ENCODE measurements at regions not wholly inside any gene's neighbourhood (a gene's known extent, or its start where the extent isn't known, plus 50 kb on each side); places are given as distances from the start of the nearest gene placed in this dataset.

- TF ChIP-seq CTCF (conservative IDR thresholded peaks at IDR 0.05; ENCODE audit: low read length) = no peak
- H3K4me3 ChIP-seq (ENCODE audit: low read length) = no peak overlapping the region
- DNase-seq (ENCODE audit: low read depth) = no peak
Observed at GRCh38 chr3:144244662-144245061, 273.0 kb downstream of the DIPK2A start.

GRCh38 chr3:144252896-144253295 is 281.3 kb downstream of the DIPK2A start:
- no peak overlapping the region for H3K4me3 ChIP-seq (ENCODE audit: low read length)
- no peak for TF ChIP-seq CTCF (conservative IDR thresholded peaks at IDR 0.05; ENCODE audit: low read length)
- DNase-seq (ENCODE audit: low read depth) = no peak

GRCh38 chr3:144257381-144257780 is 285.8 kb downstream of the DIPK2A start:
- no peak for DNase-seq (ENCODE audit: low read depth)
- no peak for TF ChIP-seq CTCF (conservative IDR thresholded peaks at IDR 0.05; ENCODE audit: low read length)

GRCh38 chr3:144259267-144259666 is 287.6 kb downstream of the DIPK2A start:
- DNase-seq (ENCODE audit: low read depth) = no peak
- TF ChIP-seq CTCF (conservative IDR thresholded peaks at IDR 0.05; ENCODE audit: low read length) = no peak
- no peak overlapping the region for H3K4me3 ChIP-seq (ENCODE audit: low read length)

More at GRCh38 chr3:144257381-144257780, 285.8 kb downstream of the DIPK2A start:
- no peak overlapping the region for H3K4me3 ChIP-seq (ENCODE audit: low read length)

GRCh38 chr3:144263706-144264105 is 292.1 kb downstream of the DIPK2A start:
- no peak for TF ChIP-seq CTCF (conservative IDR thresholded peaks at IDR 0.05; ENCODE audit: low read length)
- H3K4me3 ChIP-seq (ENCODE audit: low read length) = no peak overlapping the region
- no peak for DNase-seq (ENCODE audit: low read depth)

- DNase-seq (ENCODE audit: low read depth) = no peak
- H3K4me3 ChIP-seq (ENCODE audit: low read length) = no peak overlapping the region
- no peak for TF ChIP-seq CTCF (conservative IDR thresholded peaks at IDR 0.05; ENCODE audit: low read length)
Observed at GRCh38 chr3:144264350-144264749, 292.7 kb downstream of the DIPK2A start.

GRCh38 chr3:144264794-144265193 is 293.2 kb downstream of the DIPK2A start:
- no peak for TF ChIP-seq CTCF (conservative IDR thresholded peaks at IDR 0.05; ENCODE audit: low read length)
- DNase-seq (ENCODE audit: low read depth) = no peak
- H3K4me3 ChIP-seq (ENCODE audit: low read length) = no peak overlapping the region
